HCT116 (cell line): ENCODE measurements at regions not wholly inside any gene's neighbourhood (a gene's known extent, or its start where the extent isn't known, plus 50 kb on each side); places are given as distances from the start of the nearest gene placed in this dataset.
"Not testable (repeated sequence)": the region's sequence is repeated elsewhere in the genome, so short reads cannot be mapped to it uniquely, and the experiment has no call there.

Experiments used
- ATAC-seq: fragments of 200-7000 bp; cut with Tn5 transposase; 2 replicates; pipeline ENCODE4 v1.9.1; 2020; ENCODE audit warnings: mild to moderate bottlenecking, moderate library complexity
- BruUV-seq: library from RNA; stranded (reverse); fragments of 400-500 nt; replicated peaks from 2 replicates; lab custom pipeline; 2021; lab: Mats Ljungman, UMichigan
- CTCF ChIA-PET: fragments of 300-600 bp; sonication (Branson Sonifier 250); formaldehyde crosslinking; loops from one replicate; lab custom pipeline; 2021; ENCODE audit warnings: antibody characterized with exemption; lab: Charles Lee
- POLR2A ChIA-PET: fragments of 300-600, 350-600 bp; sonication (Branson Sonifier 250); formaldehyde crosslinking; loops from one replicate; lab custom pipeline; 2021; ENCODE audit warnings: antibody characterized with exemption; lab: Charles Lee
- RAD21 ChIA-PET, 2 experiments: fragments of 300-600 bp; sonication (Branson Sonifier 250); formaldehyde crosslinking; loops; one replicate each; lab custom pipeline; 2023; ENCODE audit warnings: low total read pairs in 2 of 2; ENCODE audit not compliant: uncharacterized antibody in 2 of 2, unreplicated experiment in 2 of 2, low non-redundant PET in 1 of 2; lab: Charles Lee
- DNase-seq: peaks from one replicate; pipeline ENCODE4 v3.0.0-alpha.2; 2010; ENCODE audit warnings: low read depth, low spot score
- H2AFZ ChIP-seq: fragments of 200-600 bp; shearing (Covaris generic), sonication (generic); 2 replicates; pipeline ENCODE4 v1.6.1; 2017; ENCODE audit warnings: low read depth, mixed run types, mixed read lengths, antibody characterized with exemption, low read length; ENCODE audit not compliant: poor library complexity, severe bottlenecking
- H3K27ac ChIP-seq: 2 replicates; pipeline ENCODE4 v1.5.1; 2012; ENCODE audit warnings: low read depth, low read length
- H3K27me3 ChIP-seq: fragments of 200-600 bp; sonication (generic); 2 replicates; pipeline ENCODE4 v1.6.1; 2016; ENCODE audit warnings: mixed run types, low read length, mixed read lengths; ENCODE audit not compliant: insufficient read depth
- H3K36me3 ChIP-seq, 2 experiments: fragments of 200-500 bp in 1 of 2; fragments of 200-600 bp in 1 of 2; sonication (Bioruptor generic) in 1 of 2; sonication (generic) in 1 of 2; 2 replicates each; pipeline versions ENCODE4 v1.5.1 to v1.6.1; 2014 to 2016; ENCODE audit warnings: low read length in 2 of 2, inconsistent platforms in 1 of 2, mixed read lengths in 1 of 2, mixed run types in 1 of 2; ENCODE audit not compliant: insufficient read depth in 2 of 2, control insufficient read depth in 1 of 2
- H3K4me1 ChIP-seq, 2 experiments: fragments of 200-600 bp in 1 of 2; sonication (generic) in 1 of 2; 2 replicates each; pipeline versions ENCODE4 v1.5.1 to v1.6.1; 2012 to 2017; ENCODE audit warnings: low read length in 2 of 2, inconsistent platforms in 1 of 2, mild to moderate bottlenecking in 1 of 2, mixed read lengths in 1 of 2, mixed run types in 1 of 2, moderate library complexity in 1 of 2; ENCODE audit not compliant: insufficient read depth in 2 of 2, control insufficient read depth in 1 of 2
- H3K4me2 ChIP-seq: fragments of 200-600 bp; sonication (generic); 2 replicates; pipeline ENCODE4 v1.6.1; 2017; ENCODE audit warnings: mixed run types, low read length, mixed read lengths
- H3K4me3 ChIP-seq, 2 experiments: fragments of 200-600 bp in 1 of 2; sonication (generic) in 1 of 2; replicated peaks in 1 of 2; 2 replicates each; pipeline ENCODE4 v1.5.1; 2011 to 2016; ENCODE audit warnings: low read length in 2 of 2, control low read depth in 1 of 2, low read depth in 1 of 2, mild to moderate bottlenecking in 1 of 2, mixed read lengths in 1 of 2, mixed run types in 1 of 2
- H3K79me2 ChIP-seq: fragments of 200-600 bp; sonication (generic); 2 replicates; pipeline ENCODE4 v1.6.1; 2017; ENCODE audit warnings: mild to moderate bottlenecking, mixed run types, low read length, moderate library complexity, mixed read lengths; ENCODE audit not compliant: insufficient read depth
- H3K9ac ChIP-seq: fragments of 200-600 bp; sonication (generic); 2 replicates; pipeline ENCODE4 v1.6.1; 2016; ENCODE audit warnings: low read length, mixed read lengths
- H3K9me2 ChIP-seq: fragments of 200-600 bp; sonication (generic), shearing (Covaris generic); 2 replicates; pipeline ENCODE4 v1.6.1; 2017; ENCODE audit warnings: mixed run types, mild to moderate bottlenecking, moderate library complexity; ENCODE audit not compliant: insufficient read depth
- H3K9me3 ChIP-seq, 2 experiments: fragments of 200-500 bp in 1 of 2; fragments of 200-600 bp in 1 of 2; sonication (Bioruptor generic) in 1 of 2; sonication (generic) in 1 of 2; 2 replicates each; pipeline ENCODE4 v1.6.1; 2014 to 2017; ENCODE audit warnings: low read length in 2 of 2, mixed read lengths in 2 of 2, inconsistent platforms in 1 of 2, low read depth in 1 of 2, mild to moderate bottlenecking in 1 of 2, mixed run types in 1 of 2, moderate library complexity in 1 of 2; ENCODE audit not compliant: control insufficient read depth in 1 of 2, insufficient read depth in 1 of 2
- H4K20me1 ChIP-seq: fragments of 200-600 bp; sonication (generic), shearing (Covaris generic); 2 replicates; pipeline ENCODE4 v1.6.1; 2017; ENCODE audit warnings: mixed run types, mild to moderate bottlenecking, moderate library complexity; ENCODE audit not compliant: insufficient read depth
- CBX3 ChIP-seq: IDR thresholded peaks from 2 replicates; pipeline ENCODE4 v1.6.1; 2012; ENCODE audit warnings: low read depth
- EGR1 ChIP-seq: IDR thresholded peaks from 2 replicates; pipeline ENCODE4 v1.6.1; 2012; ENCODE audit warnings: low read depth
- ELF1 ChIP-seq: IDR thresholded peaks from 2 replicates; pipeline ENCODE4 v1.6.1; 2012; ENCODE audit warnings: low read depth, borderline replicate concordance
- MAX ChIP-seq: IDR thresholded peaks from 2 replicates; pipeline ENCODE4 v1.6.1; 2012
- POLR2A ChIP-seq: IDR thresholded peaks from 2 replicates; pipeline ENCODE4 v1.7.0; 2011; ENCODE audit warnings: borderline replicate concordance; ENCODE audit not compliant: insufficient read depth, insufficient read length; ENCODE audit errors: extremely low read depth
- RAD21 ChIP-seq: IDR thresholded peaks from 2 replicates; pipeline ENCODE4 v1.6.1; 2012; ENCODE audit warnings: low read depth, mild to moderate bottlenecking
- SIN3A ChIP-seq: IDR thresholded peaks from 2 replicates; pipeline ENCODE4 v1.6.1; 2012; ENCODE audit warnings: low read depth
- SRF ChIP-seq: IDR thresholded peaks from 2 replicates; pipeline ENCODE4 v1.6.1; 2012; ENCODE audit warnings: low read depth
- intact Hi-C: fragments of 100-400 bp; cut with micrococcal nuclease; formaldehyde crosslinking; loops from 2 replicates; pipeline ENCODE4 v1.10.0; 2022
- TF ChIP-seq, protein P1 (sequence below), 3 experiments: fragments of 200-600 bp in 1 of 3; sonication (generic) in 1 of 3; IDR thresholded peaks in 2 of 3; conservative IDR thresholded peaks in 1 of 3; 2 replicates each; pipeline ENCODE4 v1.5.1; 2012 to 2017; ENCODE audit warnings: low read depth in 2 of 3, low read length in 2 of 3, antibody characterized with exemption in 1 of 3, borderline replicate concordance in 1 of 3, control low read depth in 1 of 3, mild to moderate bottlenecking in 1 of 3, mixed read lengths in 1 of 3, mixed run types in 1 of 3, moderate library complexity in 1 of 3; ENCODE audit not compliant: insufficient read depth in 1 of 3

DNA sequence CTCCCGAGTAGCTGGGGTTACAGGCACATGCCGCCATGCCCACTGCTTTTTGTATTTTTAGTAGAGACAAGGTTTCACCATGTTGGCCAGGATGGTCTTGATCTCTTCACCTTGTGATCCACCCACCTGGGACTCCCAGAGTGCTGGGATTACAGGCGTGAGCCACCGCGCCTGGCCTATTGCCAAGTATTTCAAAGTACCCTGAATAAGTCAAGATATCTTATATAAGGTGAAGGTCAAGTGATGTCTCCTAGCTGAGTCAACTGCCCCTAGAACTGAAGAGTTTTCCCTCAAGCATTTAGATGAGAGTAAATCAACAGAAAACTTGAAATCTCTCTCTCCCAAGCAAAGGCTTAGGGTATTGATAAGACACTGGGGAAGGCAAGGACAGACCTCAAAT is 63.9 kb downstream of the RPL22L1 start:
- intact Hi-C loops: no loop called here
- DNase-seq (no peak), ATAC-seq (no peak)
- no peaks in the 10 kb centered on the region for H3K79me2 ChIP-seq
- POLR2A ChIA-PET: no interaction called here
- no TSS peak for BruUV-seq
- no peak overlapping the region for H3K4me3 ChIP-seq
- H3K9me3 ChIP-seq: no peaks in the 10 kb centered on the region
- no peaks in the 10 kb centered on the region for H4K20me1 ChIP-seq
- TF ChIP-seq SIN3A: no peak
- no peak for TF ChIP-seq SRF
- TF ChIP-seq MAX: no peak
- TF ChIP-seq, protein P1, sequence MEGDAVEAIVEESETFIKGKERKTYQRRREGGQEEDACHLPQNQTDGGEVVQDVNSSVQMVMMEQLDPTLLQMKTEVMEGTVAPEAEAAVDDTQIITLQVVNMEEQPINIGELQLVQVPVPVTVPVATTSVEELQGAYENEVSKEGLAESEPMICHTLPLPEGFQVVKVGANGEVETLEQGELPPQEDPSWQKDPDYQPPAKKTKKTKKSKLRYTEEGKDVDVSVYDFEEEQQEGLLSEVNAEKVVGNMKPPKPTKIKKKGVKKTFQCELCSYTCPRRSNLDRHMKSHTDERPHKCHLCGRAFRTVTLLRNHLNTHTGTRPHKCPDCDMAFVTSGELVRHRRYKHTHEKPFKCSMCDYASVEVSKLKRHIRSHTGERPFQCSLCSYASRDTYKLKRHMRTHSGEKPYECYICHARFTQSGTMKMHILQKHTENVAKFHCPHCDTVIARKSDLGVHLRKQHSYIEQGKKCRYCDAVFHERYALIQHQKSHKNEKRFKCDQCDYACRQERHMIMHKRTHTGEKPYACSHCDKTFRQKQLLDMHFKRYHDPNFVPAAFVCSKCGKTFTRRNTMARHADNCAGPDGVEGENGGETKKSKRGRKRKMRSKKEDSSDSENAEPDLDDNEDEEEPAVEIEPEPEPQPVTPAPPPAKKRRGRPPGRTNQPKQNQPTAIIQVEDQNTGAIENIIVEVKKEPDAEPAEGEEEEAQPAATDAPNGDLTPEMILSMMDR (IDR thresholded peaks at IDR 0.05 in 2 of 3, conservative IDR thresholded peaks at IDR 0.05 in 1 of 3; ENCODE audit: borderline replicate concordance in 1 of 3, insufficient read depth in 1 of 3, low read depth in 2 of 3, low read length in 2 of 3): no peak
- no peak for TF ChIP-seq EGR1
- TF ChIP-seq POLR2A: no peak
- no peak for TF ChIP-seq RAD21
- TF ChIP-seq CBX3: no peak
- TF ChIP-seq ELF1: no peak
- no peaks in the 10 kb centered on the region for H3K9me2 ChIP-seq
- no peaks in the 10 kb centered on the region for H3K27me3 ChIP-seq
- H3K4me2 ChIP-seq: no peak overlapping the region
- no peak overlapping the region for H3K9ac ChIP-seq
- H3K4me1 ChIP-seq: peaks cover 0 to 18% of the 10 kb centered on the region in 2 experiments; a peak in 2 of 4 replicates
- H3K36me3 ChIP-seq: no peaks in the 10 kb centered on the region
- no peak overlapping the region for H3K27ac ChIP-seq
- no peak overlapping the region for H2AFZ ChIP-seq
- RAD21 ChIA-PET: no interaction called here
- CTCF ChIA-PET: interaction anchor here (1.3 kb wide), 1 partner anchor 392 kb away, joined by 5 read pairs; no protein-coding TSS in a partner anchor

GRCh38 chr3:170805296-170805695 is 64.7 kb downstream of the RPL22L1 start:
- intact Hi-C loops, H3K79me2 ChIP-seq, H3K36me3 ChIP-seq, RAD21 ChIA-PET, H4K20me1 ChIP-seq, H3K9me3 ChIP-seq, ATAC-seq, CTCF ChIA-PET, H3K4me2 ChIP-seq, H3K9ac ChIP-seq, H2AFZ ChIP-seq, DNase-seq, H3K27ac ChIP-seq, BruUV-seq, H3K27me3 ChIP-seq, H3K4me3 ChIP-seq, POLR2A ChIA-PET, H3K9me2 ChIP-seq: not testable (repeated sequence)
- peaks cover 0 to 18% of the 10 kb centered on the region in 2 experiments; a peak in 2 of 4 replicates for H3K4me1 ChIP-seq

DNA sequence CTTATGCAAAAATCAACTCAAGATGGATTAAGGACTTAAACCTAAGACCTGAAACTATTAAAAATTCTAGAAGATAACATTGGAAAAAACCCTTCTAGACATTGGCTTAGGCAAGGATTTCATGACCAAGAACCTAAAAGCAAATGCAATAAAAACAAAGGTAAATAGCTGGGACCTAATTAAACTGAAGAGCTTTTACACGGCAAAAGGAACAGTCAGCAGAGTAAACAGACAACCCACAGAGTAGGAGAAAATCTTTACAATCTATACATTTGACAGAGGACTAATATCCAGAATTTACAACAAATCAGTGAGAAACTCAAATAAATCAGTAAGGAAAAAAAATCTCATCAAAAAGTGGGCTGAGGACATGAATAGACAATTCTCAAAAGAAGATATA is 65.4 kb downstream of the RPL22L1 start:
- H3K9ac ChIP-seq, ATAC-seq, DNase-seq, RAD21 ChIA-PET, H3K27me3 ChIP-seq, H3K79me2 ChIP-seq, H2AFZ ChIP-seq, H3K9me2 ChIP-seq, H3K4me3 ChIP-seq, intact Hi-C loops, H3K36me3 ChIP-seq, H3K27ac ChIP-seq, H3K4me2 ChIP-seq, BruUV-seq, POLR2A ChIA-PET, H3K9me3 ChIP-seq, H4K20me1 ChIP-seq: not testable (repeated sequence)
- H3K4me1 ChIP-seq: peaks cover 0 to 12% of the 10 kb centered on the region in 2 experiments; a peak in 2 of 4 replicates
- CTCF ChIA-PET: interaction anchor here (1.2 kb wide), 1 partner anchor 54 kb away, joined by 3 read pairs; no protein-coding TSS in a partner anchor
